Lung (tissue), 11 donors: ENCODE measurements at regions not wholly inside any gene's neighbourhood (a gene's known extent, or its start where the extent isn't known, plus 50 kb on each side); places are given as distances from the start of the nearest gene placed in this dataset.

Source experiments
- ATAC-seq: fragments of 200-7000 bp; cut with Tn5 transposase; one replicate; pipeline ENCODE4 v1.9.1; 2020; ENCODE audit warnings: moderate number of reproducible peaks; ENCODE audit not compliant: insufficient read depth, low FRiP score
- DNase-seq, 3 donors: peaks; one replicate each; pipeline ENCODE4 v3.0.0-alpha.2; 2013 to 2017
- H3K27ac ChIP-seq, 2 donors: one replicate each; pipeline ENCODE4 v1.5.1; 2013; ENCODE audit warnings: mild to moderate bottlenecking in 2 of 2, moderate library complexity in 2 of 2, control low read depth in 1 of 2, inconsistent platforms in 1 of 2, low read depth in 1 of 2, low read length in 1 of 2
- H3K27me3 ChIP-seq, 3 donors: one replicate each; pipeline ENCODE4 v1.5.1; 2013; ENCODE audit warnings: low read length in 2 of 3; ENCODE audit not compliant: control insufficient read depth in 3 of 3, insufficient read depth in 3 of 3
- H3K36me3 ChIP-seq, 4 donors: one replicate each; pipeline ENCODE4 v1.5.1; 2013; ENCODE audit warnings: low read length in 4 of 4, mild to moderate bottlenecking in 1 of 4, moderate library complexity in 1 of 4; ENCODE audit not compliant: control insufficient read depth in 4 of 4, insufficient read depth in 4 of 4
- H3K4me1 ChIP-seq, 5 donors: one replicate each; pipeline ENCODE4 v1.5.1; 2013; ENCODE audit warnings: low read length in 5 of 5, mild to moderate bottlenecking in 2 of 5, moderate library complexity in 1 of 5; ENCODE audit not compliant: control insufficient read depth in 5 of 5, insufficient read depth in 5 of 5
- H3K4me3 ChIP-seq: one replicate; pipeline ENCODE4 v1.5.1; 2013; ENCODE audit warnings: mild to moderate bottlenecking, control low read depth, moderate library complexity
- H3K9ac ChIP-seq, 2 donors: one replicate each; pipeline ENCODE4 v1.5.1; 2013; ENCODE audit warnings: low read length in 2 of 2, control low read depth in 1 of 2; ENCODE audit not compliant: insufficient read depth in 1 of 2
- H3K9me3 ChIP-seq, 4 donors: one replicate each; pipeline ENCODE4 v1.5.1; 2013; ENCODE audit warnings: low read length in 3 of 4, mild to moderate bottlenecking in 1 of 4, moderate library complexity in 1 of 4; ENCODE audit not compliant: control insufficient read depth in 4 of 4, insufficient read depth in 3 of 4
- CTCF ChIP-seq: IDR thresholded peaks from 2 replicates; pipeline ENCODE4 v1.5.1; 2012; ENCODE audit warnings: mild to moderate bottlenecking; ENCODE audit errors: control extremely low read depth, extremely low read depth
- WGBS, 2 donors: extraction: QIAGEN DNeasy Blood & Tissue Kit; methylation state at CpG; one replicate each; pipeline ENCODE4 v1.1.7; 2013; 5-methylcytosine and 5-hydroxymethylcytosine counted together
- donor health status: control.
- donor health status: control.
- donor health status: Bipolar disorder and iron deficiency.
- donor health status: healthy.
- donor health status: DM: yes; HTN: yes; CAD: no.

GRCh38 chr7:101702362-101702850 lies 73.3 kb upstream of the MYL10 start:
- peaks cover 0 to 14% (median 0%) of the 10 kb centered on the region in 3 donors for H3K27me3 ChIP-seq
- no peak overlapping the region for H3K9ac ChIP-seq
- no peaks in the 10 kb centered on the region for H3K36me3 ChIP-seq
- ATAC-seq (no peak), DNase-seq (no peak)
- no peak overlapping the region for H3K27ac ChIP-seq
- H3K4me3 ChIP-seq, result no peak overlapping the region
- H3K4me1 ChIP-seq, result no peaks in the 10 kb centered on the region
- WGBS, 2 donors, result 55 to 72% methylated on average over 13 of the region's 13 CpGs
- no peaks in the 10 kb centered on the region for H3K9me3 ChIP-seq
- TF ChIP-seq CTCF, result no peak

GRCh38 chr7:101705331-101705730 lies 76.2 kb upstream of the MYL10 start:
- no peaks in the 10 kb centered on the region for H3K4me1 ChIP-seq
- peaks cover 0 to 8% (median 0%) of the 10 kb centered on the region in 3 donors for H3K27me3 ChIP-seq
- WGBS, 2 donors, result 35 to 52% methylated on average over 3 of the region's 3 CpGs
- H3K4me3 ChIP-seq, result no peak overlapping the region
- H3K9me3 ChIP-seq, result no peaks in the 10 kb centered on the region
- ATAC-seq, result no peak
- no peak overlapping the region for H3K9ac ChIP-seq
- TF ChIP-seq CTCF, result no peak
- H3K27ac ChIP-seq, result no peak overlapping the region
- no peaks in the 10 kb centered on the region for H3K36me3 ChIP-seq
- DNase-seq, result no peak

- no peak overlapping the region for H3K27ac ChIP-seq
- H3K27me3 ChIP-seq, result peaks cover 0 to 4% (median 0%) of the 10 kb centered on the region in 3 donors
- no peaks in the 10 kb centered on the region for H3K36me3 ChIP-seq
- no peaks in the 10 kb centered on the region for H3K9me3 ChIP-seq
- DNase-seq (no peak), ATAC-seq (no peak)
- no peaks in the 10 kb centered on the region for H3K4me1 ChIP-seq
- H3K9ac ChIP-seq, result no peak overlapping the region
- 80 to 88% methylated on average over 8 of the region's 8 CpGs for WGBS, 2 donors
- no peak for TF ChIP-seq CTCF
- no peak overlapping the region for H3K4me3 ChIP-seq
These were observed 78.5 kb upstream of the MYL10 start for GRCh38 chr7:101707587-101707986.

GRCh38 chr7:101708223-101708622 lies 79.1 kb upstream of the MYL10 start:
- Histone ChIP-seq H3K9me3 (no peaks in the 10 kb centered on the region), H3K9ac (no peak overlapping the region), H3K4me1 (no peaks in the 10 kb centered on the region), H3K27ac (no peak overlapping the region), H3K4me3 (no peak overlapping the region), H3K36me3 (no peaks in the 10 kb centered on the region), H3K27me3 (peaks cover 0 to 4% (median 0%) of the 10 kb centered on the region in 3 donors)
- TF ChIP-seq CTCF, result no peak
- ATAC-seq (no peak), DNase-seq (no peak)
- 81 to 84% methylated on average over 7 of the region's 7 CpGs for WGBS, 2 donors
